Ovary (tissue), 3 donors: ENCODE measurements at regions not wholly inside any gene's neighbourhood (a gene's known extent, or its start where the extent isn't known, plus 50 kb on each side); places are given as distances from the start of the nearest gene placed in this dataset.

Experiments used
- POLR2A ChIP-seq: fragments of 450-650 bp; IDR thresholded peaks from one replicate; pipeline ENCODE4 v1.6.1; 2017; ENCODE audit warnings: antibody characterized with exemption, mild to moderate bottlenecking, moderate library complexity
- TF ChIP-seq, protein P1 (sequence below), 3 donors: fragments of 450-650 bp in 2 of 3; fragments of 200-600 bp in 1 of 3; IDR thresholded peaks; one replicate each; pipeline versions ENCODE4 v1.5.1 to v1.8.0; 2016 to 2022; ENCODE audit warnings: antibody characterized with exemption in 3 of 3, mild to moderate bottlenecking in 1 of 3
- donor health status: DM: no; HTN: no; CAD: no.

- TF ChIP-seq, protein P1, sequence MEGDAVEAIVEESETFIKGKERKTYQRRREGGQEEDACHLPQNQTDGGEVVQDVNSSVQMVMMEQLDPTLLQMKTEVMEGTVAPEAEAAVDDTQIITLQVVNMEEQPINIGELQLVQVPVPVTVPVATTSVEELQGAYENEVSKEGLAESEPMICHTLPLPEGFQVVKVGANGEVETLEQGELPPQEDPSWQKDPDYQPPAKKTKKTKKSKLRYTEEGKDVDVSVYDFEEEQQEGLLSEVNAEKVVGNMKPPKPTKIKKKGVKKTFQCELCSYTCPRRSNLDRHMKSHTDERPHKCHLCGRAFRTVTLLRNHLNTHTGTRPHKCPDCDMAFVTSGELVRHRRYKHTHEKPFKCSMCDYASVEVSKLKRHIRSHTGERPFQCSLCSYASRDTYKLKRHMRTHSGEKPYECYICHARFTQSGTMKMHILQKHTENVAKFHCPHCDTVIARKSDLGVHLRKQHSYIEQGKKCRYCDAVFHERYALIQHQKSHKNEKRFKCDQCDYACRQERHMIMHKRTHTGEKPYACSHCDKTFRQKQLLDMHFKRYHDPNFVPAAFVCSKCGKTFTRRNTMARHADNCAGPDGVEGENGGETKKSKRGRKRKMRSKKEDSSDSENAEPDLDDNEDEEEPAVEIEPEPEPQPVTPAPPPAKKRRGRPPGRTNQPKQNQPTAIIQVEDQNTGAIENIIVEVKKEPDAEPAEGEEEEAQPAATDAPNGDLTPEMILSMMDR (IDR thresholded peaks at IDR 0.05), result no peak
- no peak for TF ChIP-seq POLR2A
Observed at GRCh38 chr5:153390569-153390968, 99.9 kb upstream of the GRIA1 start.
